Kidney epithelial cell (primary cell): ENCODE measurements at regions not wholly inside any gene's neighbourhood (a gene's known extent, or its start where the extent isn't known, plus 50 kb on each side); places are given as distances from the start of the nearest gene placed in this dataset.

Experiments
- DNase-seq: peaks from one replicate; pipeline ENCODE4 v3.0.0-alpha.2; 2010; ENCODE audit warnings: low read depth
- H3K27me3 ChIP-seq: 2 replicates; pipeline ENCODE4 v1.6.0; 2011; ENCODE audit warnings: low read length; ENCODE audit not compliant: control insufficient read depth, insufficient read depth
- H3K36me3 ChIP-seq: 2 replicates; pipeline ENCODE4 v1.5.1; 2011; ENCODE audit warnings: low read length; ENCODE audit not compliant: control insufficient read depth, insufficient read depth
- H3K4me3 ChIP-seq: 2 replicates; pipeline ENCODE4 v1.5.1; 2011; ENCODE audit warnings: low read depth, mild to moderate bottlenecking, control low read depth, low read length
- TF ChIP-seq, protein P1 (sequence below): IDR thresholded peaks from 2 replicates; pipeline ENCODE4 v1.5.1; 2011; ENCODE audit warnings: mild to moderate bottlenecking, moderate library complexity, low read length, control low read depth, inconsistent platforms; ENCODE audit not compliant: insufficient read depth, poor library complexity, severe bottlenecking

DNA sequence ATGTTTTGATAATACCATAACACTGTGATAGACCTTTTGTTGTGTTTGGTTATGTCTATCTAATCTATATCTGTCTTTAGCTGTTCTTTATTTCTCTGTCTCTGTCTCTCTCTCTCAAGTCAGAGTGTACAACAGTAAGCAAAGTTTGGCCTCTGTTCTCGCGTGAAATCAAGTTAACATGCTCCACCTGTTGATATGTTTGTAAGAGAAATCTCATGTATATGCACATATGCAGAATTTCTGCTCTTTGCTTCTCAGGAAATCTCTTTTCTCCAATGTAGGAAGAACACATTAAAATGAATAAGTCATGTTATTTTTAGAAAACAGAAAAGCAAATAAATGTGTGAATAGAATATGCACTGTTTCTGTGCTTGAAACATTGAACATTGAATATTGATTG is 425.5 kb upstream of the SEMA6D start:
- Histone ChIP-seq H3K4me3 (no peak overlapping the region), H3K36me3 (no peaks in the 10 kb centered on the region), H3K27me3 (no peaks in the 10 kb centered on the region)
- TF ChIP-seq, protein P1, sequence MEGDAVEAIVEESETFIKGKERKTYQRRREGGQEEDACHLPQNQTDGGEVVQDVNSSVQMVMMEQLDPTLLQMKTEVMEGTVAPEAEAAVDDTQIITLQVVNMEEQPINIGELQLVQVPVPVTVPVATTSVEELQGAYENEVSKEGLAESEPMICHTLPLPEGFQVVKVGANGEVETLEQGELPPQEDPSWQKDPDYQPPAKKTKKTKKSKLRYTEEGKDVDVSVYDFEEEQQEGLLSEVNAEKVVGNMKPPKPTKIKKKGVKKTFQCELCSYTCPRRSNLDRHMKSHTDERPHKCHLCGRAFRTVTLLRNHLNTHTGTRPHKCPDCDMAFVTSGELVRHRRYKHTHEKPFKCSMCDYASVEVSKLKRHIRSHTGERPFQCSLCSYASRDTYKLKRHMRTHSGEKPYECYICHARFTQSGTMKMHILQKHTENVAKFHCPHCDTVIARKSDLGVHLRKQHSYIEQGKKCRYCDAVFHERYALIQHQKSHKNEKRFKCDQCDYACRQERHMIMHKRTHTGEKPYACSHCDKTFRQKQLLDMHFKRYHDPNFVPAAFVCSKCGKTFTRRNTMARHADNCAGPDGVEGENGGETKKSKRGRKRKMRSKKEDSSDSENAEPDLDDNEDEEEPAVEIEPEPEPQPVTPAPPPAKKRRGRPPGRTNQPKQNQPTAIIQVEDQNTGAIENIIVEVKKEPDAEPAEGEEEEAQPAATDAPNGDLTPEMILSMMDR, result no peak
- no peak for DNase-seq

DNA sequence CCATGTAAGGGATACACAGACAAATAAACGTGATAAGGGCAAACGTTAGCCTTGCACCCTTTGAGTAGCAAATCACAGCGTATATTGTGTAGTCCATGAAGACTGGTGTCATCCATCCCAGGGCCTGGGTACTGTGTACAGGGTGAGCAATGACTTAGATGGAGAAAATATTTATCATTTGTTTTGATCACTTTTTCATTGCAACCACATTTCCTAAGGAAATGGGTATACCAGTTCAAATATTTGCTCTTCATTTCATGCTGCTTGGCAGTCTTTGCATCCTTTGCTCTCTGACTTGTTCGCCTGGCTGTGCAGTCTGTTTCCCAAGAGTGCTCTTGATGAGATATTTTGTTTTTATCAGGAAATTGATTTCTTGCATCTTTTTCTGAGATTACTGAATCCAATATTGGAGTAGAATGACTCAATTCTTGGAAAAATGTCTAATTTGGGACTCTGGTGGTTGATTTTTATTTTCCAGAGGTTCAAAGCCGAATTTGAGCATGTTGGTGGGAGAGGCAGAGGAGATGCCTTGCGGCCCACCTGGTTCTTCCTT is 424.6 kb upstream of the SEMA6D start:
- TF ChIP-seq, protein P1, result no peak
- H3K36me3 ChIP-seq, result no peaks in the 10 kb centered on the region
- no peaks in the 10 kb centered on the region for H3K27me3 ChIP-seq
- no peak overlapping the region for H3K4me3 ChIP-seq
- no peak for DNase-seq

DNA sequence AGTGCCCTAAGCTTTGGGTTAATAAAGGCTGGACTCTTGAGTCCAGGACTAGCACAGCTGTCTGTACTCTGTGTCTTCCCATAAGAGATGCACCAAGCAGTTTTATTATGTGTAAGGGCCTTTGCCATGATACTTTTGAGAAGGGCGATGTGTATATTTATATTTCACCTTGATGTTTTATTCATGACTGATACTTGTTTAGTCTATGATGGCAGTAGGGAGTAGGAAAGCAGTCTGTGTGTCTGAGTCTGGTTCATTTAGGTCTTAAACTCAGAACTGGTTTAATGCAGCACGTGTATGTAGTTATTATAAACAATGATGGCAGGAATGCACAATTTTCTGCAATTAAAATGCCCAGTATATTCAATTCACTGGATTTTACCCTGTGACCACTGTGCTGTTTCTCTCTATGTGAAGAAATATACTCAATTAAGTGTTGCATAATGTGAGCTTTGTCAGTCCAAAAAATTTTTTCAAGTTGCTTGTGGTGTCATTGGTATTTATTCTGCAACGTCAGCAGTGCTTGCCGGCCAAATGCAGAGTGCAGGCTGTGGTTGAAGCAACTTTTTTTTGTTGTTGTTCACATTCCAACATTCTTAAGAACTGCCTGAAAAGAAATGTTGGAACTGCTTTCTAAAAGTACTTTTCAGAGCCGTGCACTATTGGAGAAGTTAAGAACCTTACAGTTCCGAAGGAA is 423.7 kb upstream of the SEMA6D start:
- Histone ChIP-seq H3K36me3 (no peaks in the 10 kb centered on the region), H3K27me3 (no peaks in the 10 kb centered on the region), H3K4me3 (no peak overlapping the region)
- no peak for DNase-seq
- TF ChIP-seq, protein P1, result no peak

DNA sequence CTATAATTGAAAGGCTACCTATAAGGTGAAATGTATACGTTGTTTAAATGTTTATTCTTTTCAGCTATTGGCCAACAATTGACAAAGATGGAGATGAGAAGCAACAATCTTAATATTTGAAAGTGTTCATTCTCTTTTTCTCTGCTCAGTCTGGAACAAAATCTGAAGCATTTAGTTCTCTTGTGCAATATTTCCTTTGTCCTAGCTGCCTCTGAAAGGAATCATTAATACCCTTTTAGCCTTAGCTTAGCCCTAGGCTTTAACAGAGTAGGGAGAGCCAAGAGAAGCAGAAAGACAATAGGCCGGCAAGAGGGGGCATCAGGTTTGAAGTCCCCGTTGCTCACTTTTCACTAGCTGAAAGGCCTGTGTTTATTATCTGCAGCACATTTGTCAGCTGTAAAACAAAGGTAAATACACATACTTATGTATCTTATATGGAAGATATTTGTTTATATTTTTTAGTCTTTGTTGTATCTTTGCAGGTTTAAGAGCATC is 422.5 kb upstream of the SEMA6D start:
- no peaks in the 10 kb centered on the region for H3K36me3 ChIP-seq
- no peak overlapping the region for H3K4me3 ChIP-seq
- no peak for DNase-seq
- TF ChIP-seq, protein P1, result no peak
- H3K27me3 ChIP-seq, result no peaks in the 10 kb centered on the region

DNA sequence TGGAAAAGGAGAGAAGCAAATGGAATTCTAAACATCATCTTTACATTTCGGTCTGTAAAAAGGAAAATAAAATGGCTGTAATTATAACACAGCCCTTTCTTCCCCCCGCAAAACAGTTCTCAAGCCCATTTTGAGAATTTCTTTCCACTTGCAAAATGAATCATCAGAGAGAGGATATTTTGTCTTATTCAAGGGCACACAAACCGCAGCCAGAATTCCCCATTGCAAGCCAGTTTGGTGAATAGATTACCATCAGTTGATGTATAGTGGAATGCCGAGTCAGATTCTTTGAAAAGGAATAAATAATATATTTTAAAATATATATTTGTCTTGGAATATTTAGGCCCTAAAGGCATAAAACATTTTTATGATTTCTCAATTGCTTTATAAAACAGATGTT is 420.4 kb upstream of the SEMA6D start:
- Histone ChIP-seq H3K4me3 (no peak overlapping the region), H3K36me3 (no peaks in the 10 kb centered on the region), H3K27me3 (no peaks in the 10 kb centered on the region)
- no peak for DNase-seq
- TF ChIP-seq, protein P1, result no peak

DNA sequence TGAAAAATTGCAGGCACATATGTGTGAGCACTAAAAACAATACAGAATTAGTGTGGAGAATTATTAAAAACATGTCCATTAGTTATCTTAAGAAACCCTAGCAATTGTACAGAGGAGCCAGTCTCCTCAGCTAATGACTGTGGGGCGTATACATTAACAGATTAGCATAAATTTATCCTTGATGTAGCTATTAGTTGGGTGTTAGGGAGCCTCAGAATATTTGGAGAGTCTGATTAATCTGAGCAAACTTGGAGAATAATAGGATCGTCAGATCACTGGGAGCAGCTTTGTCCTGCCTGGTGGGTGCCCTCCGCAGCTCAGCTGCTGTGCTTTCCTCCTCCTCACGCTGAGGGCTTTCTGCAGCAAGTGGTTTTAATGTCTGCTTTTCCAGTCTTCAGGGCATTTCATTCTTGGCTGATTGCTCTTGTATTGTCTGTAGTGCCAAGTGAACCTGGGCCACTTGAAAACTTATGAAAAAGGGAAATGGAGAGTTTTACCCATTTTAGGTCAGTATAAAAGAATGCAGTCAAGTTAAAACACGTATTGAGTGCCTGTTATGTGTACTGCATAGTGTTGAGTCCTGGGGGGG is 417.4 kb upstream of the SEMA6D start:
- TF ChIP-seq, protein P1, result no peak
- no peaks in the 10 kb centered on the region for H3K27me3 ChIP-seq
- no peak for DNase-seq
- no peak overlapping the region for H3K4me3 ChIP-seq
- H3K36me3 ChIP-seq, result no peaks in the 10 kb centered on the region
